GM19240 (cell line): ENCODE measurements at regions not wholly inside any gene's neighbourhood (a gene's known extent, or its start where the extent isn't known, plus 50 kb on each side); places are given as distances from the start of the nearest gene placed in this dataset.

Source experiments
- DNase-seq: peaks from one replicate; pipeline ENCODE4 v3.0.0; 2011; ENCODE audit warnings: low spot score; ENCODE audit not compliant: insufficient read length

GRCh38 chr2:198811198-198811597 lies 646.5 kb downstream of the SATB2 start:
- no peak for DNase-seq

DNA sequence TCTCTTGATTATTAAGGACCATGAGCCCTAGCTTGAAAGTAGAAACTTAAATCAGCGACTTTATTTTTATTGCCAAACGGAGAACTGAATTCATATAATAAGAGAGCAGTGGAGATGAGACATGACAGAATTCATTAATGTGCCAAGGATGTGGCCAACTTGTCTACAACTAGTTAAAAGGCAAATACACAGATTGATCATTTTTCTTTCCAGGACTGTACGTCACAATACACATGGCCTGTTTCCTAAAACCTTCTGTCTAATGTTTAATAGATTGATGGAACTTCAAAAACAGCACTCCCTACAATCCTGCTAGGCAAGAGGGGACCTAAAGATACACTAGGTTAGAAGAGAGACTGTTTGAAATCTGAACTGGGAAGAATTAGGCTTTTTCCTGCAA lies 647.8 kb downstream of the SATB2 start:
- DNase-seq = no peak

- DNase-seq = no peak
Measured at GRCh38 chr2:198807131-198807530, 650.6 kb downstream of the SATB2 start.

- DNase-seq = no peak
Measured at GRCh38 chr2:198795419-198795818, 662.3 kb downstream of the SATB2 start.

- DNase-seq = no peak
Measured at GRCh38 chr2:198791623-198792022, 666.1 kb downstream of the SATB2 start.

- no peak for DNase-seq
Measured at GRCh38 chr2:198788676-198789075, 669.1 kb downstream of the SATB2 start.

- no peak for DNase-seq
Measured at GRCh38 chr2:198782734-198783133, 675.0 kb downstream of the SATB2 start.

DNA sequence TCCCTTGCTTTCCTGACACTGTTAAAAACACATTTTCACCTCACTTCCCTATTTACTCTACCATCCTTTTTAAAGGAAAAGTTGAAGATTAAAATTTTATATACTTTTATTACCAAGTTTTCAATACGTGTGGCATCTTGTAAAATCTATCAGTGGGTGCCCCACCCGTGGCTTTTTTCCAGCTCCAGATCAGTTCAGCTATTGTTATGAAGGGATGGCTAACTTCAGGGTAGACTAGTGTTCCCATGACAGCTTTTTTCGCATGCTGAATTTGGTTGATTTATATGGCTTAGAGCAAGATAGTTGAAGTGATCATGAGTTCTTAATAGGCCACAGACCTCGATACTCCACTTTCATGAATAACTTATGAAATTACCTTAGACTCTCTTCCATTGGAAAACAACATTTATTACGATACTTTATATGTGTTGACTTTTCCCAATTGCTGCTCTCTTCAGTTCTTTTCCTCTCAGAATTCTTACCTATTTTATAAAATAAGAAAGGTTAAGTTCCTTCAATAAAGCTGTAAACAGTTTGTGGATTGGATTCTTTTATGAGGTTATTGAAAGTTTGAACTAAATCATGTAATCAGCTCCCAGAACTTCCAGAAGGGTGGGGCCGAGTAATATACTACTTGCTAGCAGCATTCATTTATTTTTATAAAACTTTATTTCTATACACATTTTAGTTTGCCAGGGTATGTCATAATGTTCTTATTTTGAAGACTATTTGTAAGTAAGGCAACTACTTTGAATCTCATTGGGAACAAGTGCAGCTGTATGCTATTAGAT lies 680.9 kb downstream of the SATB2 start:
- no peak for DNase-seq

GRCh38 chr2:198775737-198776136 lies 682.0 kb downstream of the SATB2 start:
- no peak for DNase-seq

DNA sequence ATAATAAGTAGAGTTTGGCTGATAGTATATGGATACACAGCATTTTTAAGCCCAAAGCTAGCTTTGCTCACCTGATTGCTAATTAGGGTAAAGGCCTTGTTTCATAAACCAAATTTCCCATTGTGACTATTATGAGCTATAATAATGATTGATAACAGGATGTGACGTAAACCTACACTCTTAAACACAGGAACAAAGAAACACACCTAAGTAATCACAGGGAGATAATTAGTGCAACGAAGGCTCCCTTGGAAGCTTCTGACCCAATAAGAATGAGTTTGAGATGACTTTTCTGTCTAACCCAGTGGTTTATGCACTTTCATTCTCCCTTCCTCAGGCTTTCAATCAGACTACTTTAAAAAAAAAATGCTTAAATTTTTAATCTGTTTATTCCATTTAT lies 683.2 kb downstream of the SATB2 start:
- no peak for DNase-seq

DNA sequence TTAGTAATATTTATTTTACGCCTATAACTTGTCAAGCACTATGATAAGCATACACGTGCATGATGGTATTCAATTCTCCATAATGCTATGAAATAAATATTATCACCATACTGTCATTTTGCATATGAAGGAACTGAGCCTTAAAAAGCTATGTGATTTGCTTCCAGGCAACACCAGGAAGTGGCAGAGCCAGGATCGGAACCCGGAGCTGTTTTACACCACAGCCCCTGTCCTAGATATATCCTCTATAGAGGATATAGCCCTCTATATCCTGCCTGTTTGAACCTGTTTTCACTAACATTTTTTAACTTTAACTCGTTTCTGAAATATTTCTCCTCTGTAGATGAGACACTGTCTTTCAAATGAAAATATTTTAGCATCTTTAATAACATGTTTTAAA lies 690.0 kb downstream of the SATB2 start:
- DNase-seq = no peak

DNA sequence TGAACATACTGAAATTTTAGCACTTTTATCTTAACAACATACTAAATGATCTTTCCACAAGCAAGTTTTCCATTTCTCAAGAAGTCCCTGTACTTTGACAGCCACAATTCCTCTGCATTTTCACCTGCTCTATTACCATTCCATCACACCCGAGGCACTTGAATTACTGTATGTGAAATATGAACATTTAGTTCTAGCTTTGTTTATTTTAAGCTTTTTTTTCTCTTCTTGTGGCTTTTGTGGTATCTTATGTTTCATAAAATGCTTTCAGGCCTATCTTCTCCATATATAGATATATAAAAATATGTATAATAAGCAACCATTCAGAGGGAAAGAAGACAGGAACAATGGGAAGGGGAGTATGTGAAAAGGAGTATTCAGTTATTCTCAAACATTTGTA lies 693.9 kb downstream of the SATB2 start:
- no peak for DNase-seq

DNA sequence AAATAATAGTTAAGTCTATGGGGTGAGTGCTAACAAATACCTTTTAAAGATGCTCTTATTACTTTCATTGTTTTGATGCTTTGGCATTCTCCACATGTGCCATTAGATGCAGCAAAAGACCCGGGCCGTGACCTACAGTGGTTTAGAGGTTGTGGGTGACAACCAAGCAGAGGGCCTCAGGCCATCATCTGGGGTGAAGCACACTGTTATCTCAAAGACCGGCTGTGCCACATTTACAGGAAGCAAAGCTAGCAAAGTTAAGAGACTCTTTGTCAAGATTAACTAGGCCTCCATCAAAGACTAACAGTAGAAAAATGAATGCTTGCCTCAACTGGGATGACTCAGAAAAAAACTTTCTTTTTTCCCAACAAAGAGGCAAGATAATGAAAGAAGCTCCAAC lies 695.3 kb downstream of the SATB2 start:
- no peak for DNase-seq

DNA sequence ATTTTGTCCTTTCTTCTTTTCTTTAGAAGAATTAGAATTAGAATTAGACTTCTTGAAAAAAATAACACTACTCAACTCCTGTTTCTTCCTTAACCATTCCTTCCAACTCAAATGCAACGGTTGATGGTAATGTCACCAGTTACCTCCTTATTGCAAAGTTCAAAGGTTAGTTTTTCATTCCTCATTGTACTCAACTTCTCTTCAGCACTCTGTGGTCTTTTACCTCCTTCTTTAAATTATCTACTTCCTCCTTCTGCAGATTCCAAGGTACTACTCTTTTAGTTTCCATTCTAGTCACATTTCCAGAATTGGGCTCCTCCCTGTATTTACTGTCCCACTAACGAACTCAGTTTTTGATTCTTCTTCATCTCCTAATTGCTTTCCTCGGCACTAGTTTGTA lies 700.7 kb downstream of the SATB2 start:
- no peak for DNase-seq

DNA sequence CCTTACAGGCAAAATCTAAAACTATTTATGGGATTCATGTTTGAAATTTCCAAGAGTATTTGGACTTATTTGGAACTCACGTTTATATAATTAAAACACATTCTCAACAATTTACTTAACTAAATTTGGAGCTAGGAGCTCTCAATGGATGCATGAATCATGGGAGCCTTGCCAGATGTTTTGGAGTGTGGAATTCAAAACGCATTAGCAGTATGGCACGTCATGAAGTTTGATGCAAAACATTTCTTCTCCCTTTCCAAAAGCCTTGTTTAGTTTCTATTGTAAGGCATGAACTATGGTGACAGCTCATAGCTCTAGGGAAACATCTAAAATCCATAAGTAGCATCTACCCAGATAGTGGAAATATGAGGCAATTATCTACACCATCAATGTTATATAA lies 701.6 kb downstream of the SATB2 start:
- DNase-seq = no peak

DNA sequence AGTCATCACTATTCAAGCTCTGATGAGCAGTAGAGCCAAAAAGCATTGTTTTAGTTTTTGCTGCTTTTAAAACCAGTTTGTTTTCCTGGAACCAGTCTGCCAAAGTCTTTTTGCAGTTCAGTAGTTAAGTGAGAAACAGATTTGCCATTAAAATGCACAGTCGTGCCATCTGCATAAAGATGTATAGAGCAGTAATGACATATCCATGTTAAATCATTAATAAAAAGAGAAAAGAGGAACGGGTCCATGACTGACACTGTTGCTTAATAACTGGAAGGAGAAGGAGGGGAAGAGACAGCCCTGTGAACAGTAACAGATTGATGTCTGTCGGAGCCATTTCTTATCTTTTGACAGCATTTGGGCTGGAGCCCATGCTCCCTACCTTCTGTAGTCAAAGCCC lies 704.6 kb downstream of the SATB2 start:
- DNase-seq = no peak

DNA sequence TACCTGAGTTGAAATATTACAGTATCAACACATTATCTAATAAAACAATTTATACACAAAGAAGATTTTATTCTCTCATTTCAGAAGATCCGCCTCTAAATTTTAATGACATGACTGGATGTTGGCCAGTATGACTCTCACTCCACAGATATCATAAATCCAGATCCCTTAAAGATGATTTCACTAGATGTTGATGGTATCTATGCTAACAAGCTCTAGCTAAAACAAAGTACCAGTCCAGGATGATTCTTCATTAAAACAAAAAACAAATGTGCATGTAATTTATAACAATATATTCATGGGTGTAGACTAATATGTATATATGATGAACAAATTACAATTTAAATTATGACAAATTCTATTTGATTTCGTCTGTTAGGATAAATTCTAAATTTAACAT lies 708.4 kb downstream of the SATB2 start:
- no peak for DNase-seq

DNA sequence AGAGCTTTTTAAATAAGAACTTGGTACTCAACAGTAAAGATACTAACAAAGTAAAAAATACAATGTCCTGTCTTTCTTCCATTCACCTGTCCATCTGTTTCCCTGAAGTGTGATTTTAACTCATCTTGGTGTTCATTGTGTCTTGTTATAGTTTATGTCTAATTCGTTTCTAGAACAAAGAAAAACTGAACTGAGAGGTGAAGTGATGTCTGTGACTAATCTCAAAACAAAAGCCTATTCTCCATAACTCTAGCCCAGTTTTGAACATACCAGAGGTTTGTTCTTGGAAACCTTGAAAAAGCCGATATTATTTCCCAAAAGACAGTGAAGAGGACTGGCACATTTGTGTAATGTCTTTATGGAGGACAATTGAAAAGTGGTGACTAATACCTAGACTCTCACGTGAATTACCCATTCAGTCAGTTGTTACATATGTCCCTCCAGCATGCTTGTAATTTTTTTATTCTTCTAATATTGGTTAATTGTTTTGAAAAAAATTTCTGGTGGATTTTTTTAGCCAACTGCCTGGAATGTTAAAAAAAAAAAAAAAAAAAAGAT lies 725.8 kb downstream of the SATB2 start:
- DNase-seq = no peak

- DNase-seq = no peak
Measured at GRCh38 chr2:198720266-198720665, 737.5 kb downstream of the SATB2 start.

GRCh38 chr2:198717451-198717850 lies 740.3 kb downstream of the SATB2 start:
- DNase-seq = no peak

- no peak for DNase-seq
Measured at GRCh38 chr2:198715302-198715835, 742.4 kb downstream of the SATB2 start.

- no peak for DNase-seq
Measured at GRCh38 chr2:198712485-198712884, 745.3 kb downstream of the SATB2 start.

DNA sequence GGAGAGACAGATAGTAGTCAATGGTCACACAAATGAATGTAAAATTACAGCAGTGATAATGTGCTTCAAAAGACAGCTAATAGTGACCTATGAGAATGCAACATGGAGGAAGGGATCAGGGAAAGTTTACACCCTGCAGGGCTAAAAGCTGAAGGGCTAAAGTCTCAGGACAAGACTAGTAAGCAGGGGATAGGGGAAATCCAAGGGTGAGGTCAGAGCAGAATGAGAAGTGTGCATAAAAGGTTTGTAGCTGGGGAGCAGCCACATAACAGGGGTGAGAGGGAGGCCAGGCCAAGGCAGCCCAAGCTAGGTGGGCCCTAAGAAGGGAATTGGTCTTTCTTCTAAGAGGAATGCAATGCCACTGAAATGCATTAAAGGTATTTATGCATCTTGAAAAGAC lies 746.3 kb downstream of the SATB2 start:
- no peak for DNase-seq
